Small intestine (tissue), 7 donors: ENCODE measurements at regions not wholly inside any gene's neighbourhood (a gene's known extent, or its start where the extent isn't known, plus 50 kb on each side); places are given as distances from the start of the nearest gene placed in this dataset.
A peak's percentile ranks its signal among the peaks of the same experiment; 100 is the strongest.

Experiments
- DNase-seq, 2 donors: peaks; one replicate each; pipeline versions ENCODE4 v3.0.0 to v3.0.0-alpha.2; 2013
- FAIRE-seq: peaks from 2 replicates; lab custom pipeline; 2012; peaks lifted over from hg19 to GRCh38; lab: Jason Lieb, UNC
- H3K27ac ChIP-seq, 3 donors: one replicate each; pipeline ENCODE4 v1.5.1; 2013; ENCODE audit warnings: low read length in 2 of 3, mild to moderate bottlenecking in 2 of 3, control low read depth in 1 of 3, inconsistent platforms in 1 of 3, low read depth in 1 of 3, moderate library complexity in 1 of 3
- H3K27me3 ChIP-seq, 3 donors: one replicate each; pipeline ENCODE4 v1.6.1; 2013; ENCODE audit warnings: low read length in 3 of 3, inconsistent platforms in 1 of 3; ENCODE audit not compliant: control insufficient read depth in 3 of 3, insufficient read depth in 3 of 3
- H3K36me3 ChIP-seq, 3 donors: one replicate each; pipeline ENCODE4 v1.6.1; 2013; ENCODE audit warnings: low read length in 3 of 3, inconsistent platforms in 1 of 3, low read depth in 1 of 3, mild to moderate bottlenecking in 1 of 3, moderate library complexity in 1 of 3; ENCODE audit not compliant: control insufficient read depth in 3 of 3, insufficient read depth in 2 of 3
- H3K4me1 ChIP-seq, 3 donors: one replicate each; pipeline ENCODE4 v1.6.1; 2013; ENCODE audit warnings: low read length in 2 of 3, inconsistent platforms in 1 of 3, low read depth in 1 of 3, mild to moderate bottlenecking in 1 of 3, moderate library complexity in 1 of 3; ENCODE audit not compliant: control insufficient read depth in 3 of 3, insufficient read depth in 2 of 3
- H3K4me3 ChIP-seq, 3 donors: one replicate each; pipeline ENCODE4 v1.5.1; 2013; ENCODE audit warnings: low read length in 3 of 3, control low read depth in 1 of 3, inconsistent platforms in 1 of 3, low read depth in 1 of 3, mild to moderate bottlenecking in 1 of 3, moderate library complexity in 1 of 3
- H3K9me3 ChIP-seq, 2 donors: one replicate each; pipeline ENCODE4 v1.6.1; 2013; ENCODE audit warnings: low read depth in 1 of 2, low read length in 1 of 2; ENCODE audit not compliant: control insufficient read depth in 2 of 2, insufficient read depth in 1 of 2
- WGBS, 3 donors: extraction: QIAGEN DNeasy Blood & Tissue Kit; methylation state at CpG; one replicate each; pipeline ENCODE4 v1.1.7; 2013; 5-methylcytosine and 5-hydroxymethylcytosine counted together
- donor health status: healthy with polysubstance abuse.
- donor health status: control.
- donor health status: control.
- donor health status: Bipolar disorder and iron deficiency.
- donor health status: healthy.

- Histone ChIP-seq H3K36me3 (no peaks in the 10 kb centered on the region), H3K4me1 (peaks cover 0 to 8% (median 0%) of the 10 kb centered on the region in 3 donors), H3K4me3 (no peak overlapping the region), H3K27me3 (no peaks in the 10 kb centered on the region), H3K27ac (no peak overlapping the region), H3K9me3 (no peaks in the 10 kb centered on the region)
- 89 to 95% (median 90%) methylated on average over 2 of the region's 2 CpGs for WGBS, 3 donors
- FAIRE-seq = no peak
- DNase-seq = no peak
Measured at GRCh38 chr12:67391656-67392055, 122.5 kb downstream of the CAND1 start.

DNA sequence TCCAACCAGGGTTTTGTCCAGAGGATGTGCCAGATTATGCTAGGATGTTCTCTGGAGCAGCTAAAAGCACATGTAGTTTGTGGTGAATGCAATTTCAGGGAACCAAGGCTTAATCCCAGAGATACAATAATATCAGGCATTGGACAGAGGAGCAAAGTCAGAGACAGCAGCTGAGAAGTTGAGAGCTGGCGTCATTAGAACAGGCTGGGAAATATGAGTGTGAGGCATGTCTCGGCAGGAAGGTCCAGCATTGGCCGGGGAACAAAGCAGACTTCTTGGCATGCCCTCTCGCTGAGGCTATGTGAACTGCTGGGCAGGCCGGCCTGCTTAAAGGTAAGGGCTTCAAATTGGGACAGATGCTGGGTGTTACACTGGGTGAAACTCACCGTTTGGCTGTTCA, 125.4 kb downstream of the CAND1 start:
- H3K27me3 ChIP-seq = no peaks in the 10 kb centered on the region
- no peaks in the 10 kb centered on the region for H3K4me1 ChIP-seq
- H3K4me3 ChIP-seq = no peak overlapping the region
- DNase-seq = no peak
- no peaks in the 10 kb centered on the region for H3K36me3 ChIP-seq
- 73 to 87% (median 73%) methylated on average over 6 of the region's 6 CpGs for WGBS, 3 donors
- H3K27ac ChIP-seq = no peak overlapping the region
- FAIRE-seq = no peak
- no peaks in the 10 kb centered on the region for H3K9me3 ChIP-seq

DNA sequence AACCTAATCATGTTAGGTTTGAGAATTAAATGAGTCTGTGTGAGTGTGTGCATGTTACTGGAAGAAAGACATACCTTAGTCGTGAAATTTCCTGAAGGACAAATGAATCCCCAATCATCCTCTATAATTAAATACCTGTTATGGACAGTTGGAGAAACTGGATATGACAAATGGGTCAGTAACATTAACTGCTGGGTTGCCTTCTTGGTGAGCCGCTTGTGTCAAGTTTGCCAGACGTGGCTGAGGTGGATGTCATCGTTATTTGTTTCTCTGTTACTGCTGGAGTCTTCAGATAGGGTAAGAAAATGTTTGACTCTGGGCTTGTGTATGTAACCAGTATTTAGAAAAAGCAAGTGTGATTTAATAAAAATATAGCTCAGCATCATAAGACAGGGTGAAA, 131.6 kb downstream of the CAND1 start:
- no peak overlapping the region for H3K4me3 ChIP-seq
- H3K36me3 ChIP-seq = no peaks in the 10 kb centered on the region
- no peaks in the 10 kb centered on the region for H3K4me1 ChIP-seq
- DNase-seq = no peak
- no peak overlapping the region for H3K27ac ChIP-seq
- peaks cover 0 to 8% of the 10 kb centered on the region in 2 donors for H3K9me3 ChIP-seq
- no peak for FAIRE-seq
- 90 to 92% (median 91%) methylated on average over 4 of the region's 4 CpGs for WGBS, 3 donors
- no peaks in the 10 kb centered on the region for H3K27me3 ChIP-seq

- peak overlapping the region in 1 of 3 donors; percentile 5 for H3K27ac ChIP-seq
- no peaks in the 10 kb centered on the region for H3K27me3 ChIP-seq
- no peak overlapping the region for H3K4me3 ChIP-seq
- H3K4me1 ChIP-seq = peaks cover 2 to 26% (median 2%) of the 10 kb centered on the region in 3 donors
- FAIRE-seq (no peak), DNase-seq (no peak)
- no peaks in the 10 kb centered on the region for H3K36me3 ChIP-seq
- 14 to 46% (median 31%) methylated on average over 2 of the region's 2 CpGs for WGBS, 3 donors
- H3K9me3 ChIP-seq = peaks cover 0 to 11% of the 10 kb centered on the region in 2 donors
Measured at GRCh38 chr12:67410246-67410645, 141.1 kb downstream of the CAND1 start.

DNA sequence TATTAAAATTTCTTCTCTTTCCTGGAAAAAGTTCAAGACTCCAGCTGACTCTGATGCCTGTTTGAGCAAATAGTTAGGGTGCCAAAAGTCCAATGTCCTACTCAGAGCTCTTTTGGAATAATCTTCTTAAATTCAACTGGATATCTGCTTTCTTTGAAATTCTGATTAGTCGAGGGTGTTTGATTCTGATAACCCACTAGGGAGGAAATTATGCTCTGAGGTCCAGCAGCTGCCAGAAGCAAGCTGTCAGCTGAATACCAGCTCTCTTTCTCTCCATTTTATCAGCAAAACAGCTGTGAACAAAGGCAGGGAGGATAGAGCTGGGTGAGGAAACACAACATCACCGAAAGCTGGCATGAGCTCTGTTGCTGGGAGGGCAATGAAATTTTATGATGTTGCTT, 141.5 kb downstream of the CAND1 start:
- Histone ChIP-seq H3K27me3 (no peaks in the 10 kb centered on the region), H3K4me1 (peaks cover 2 to 26% (median 3%) of the 10 kb centered on the region in 3 donors), H3K9me3 (peaks cover 0 to 9% of the 10 kb centered on the region in 2 donors), H3K27ac (peak overlapping the region in 1 of 3 donors; percentile 23), H3K36me3 (no peaks in the 10 kb centered on the region), H3K4me3 (no peak overlapping the region)
- FAIRE-seq = no peak
- WGBS, 3 donors = 5 to 18% (median 14%) methylated on average over 2 of the region's 2 CpGs
- DNase-seq = peak in 1 of 2 donors; percentile 61

DNA sequence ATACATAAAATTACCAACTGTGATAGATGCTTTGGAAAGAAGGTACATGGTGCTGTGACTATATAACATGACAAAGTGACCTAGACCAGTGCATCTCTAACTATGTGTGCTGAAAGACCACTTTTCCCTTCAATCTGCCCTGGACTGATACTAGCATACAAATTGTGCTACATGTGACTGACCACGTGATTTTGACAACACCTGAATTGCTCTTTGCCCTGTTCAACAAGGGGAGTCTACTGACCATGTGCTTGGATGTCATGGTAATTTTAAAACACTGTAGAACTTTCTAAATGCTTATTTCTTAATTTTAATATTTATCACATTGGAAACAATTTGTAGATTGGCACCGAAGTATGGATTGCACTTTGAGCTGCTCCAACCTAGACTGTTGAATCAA, 142.4 kb downstream of the CAND1 start:
- no peak for FAIRE-seq

DNA sequence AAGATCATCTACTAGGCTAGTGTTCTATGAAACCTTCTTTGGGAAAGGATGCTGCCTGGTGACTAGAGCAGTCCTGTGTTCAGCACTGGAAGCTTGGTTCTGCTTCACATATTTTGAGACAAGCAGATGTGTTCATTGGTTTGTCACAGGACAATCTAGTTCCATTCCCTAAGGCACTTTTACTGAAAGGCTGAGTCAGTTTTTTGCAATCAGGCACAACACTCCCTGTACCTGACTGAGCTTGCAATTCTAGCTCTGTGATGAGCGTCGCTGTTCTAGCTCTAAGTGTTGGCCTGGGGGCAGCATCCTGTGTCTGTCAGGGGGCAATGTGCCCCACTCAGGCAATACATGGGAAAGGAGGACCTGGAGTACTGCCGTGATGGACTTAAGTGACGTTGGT, 144.4 kb downstream of the CAND1 start:
- H3K27ac ChIP-seq = peak overlapping the region in 1 of 3 donors; percentile 43
- H3K4me1 ChIP-seq = peaks cover 2 to 26% (median 3%) of the 10 kb centered on the region in 3 donors
- H3K4me3 ChIP-seq = no peak overlapping the region
- 86 to 89% (median 88%) methylated on average over 4 of the region's 4 CpGs for WGBS, 3 donors
- H3K9me3 ChIP-seq = peaks cover 0 to 9% of the 10 kb centered on the region in 2 donors
- no peak for FAIRE-seq
- H3K27me3 ChIP-seq = no peaks in the 10 kb centered on the region
- DNase-seq = peak in 1 of 2 donors; percentile 55
- no peaks in the 10 kb centered on the region for H3K36me3 ChIP-seq

More for the DNA sequence above, 142.4 kb downstream of the CAND1 start:
- peak overlapping the region in 1 of 3 donors; percentile 35 for H3K27ac ChIP-seq
- 17 to 66% (median 38%) methylated on average over 2 of the region's 2 CpGs for WGBS, 3 donors
- H3K9me3 ChIP-seq = peaks cover 0 to 9% of the 10 kb centered on the region in 2 donors
- peak in 1 of 2 donors; percentile 72 for DNase-seq
- H3K27me3 ChIP-seq = no peaks in the 10 kb centered on the region
- no peaks in the 10 kb centered on the region for H3K36me3 ChIP-seq
- H3K4me3 ChIP-seq = no peak overlapping the region
- H3K4me1 ChIP-seq = peaks cover 2 to 26% (median 3%) of the 10 kb centered on the region in 3 donors

DNA sequence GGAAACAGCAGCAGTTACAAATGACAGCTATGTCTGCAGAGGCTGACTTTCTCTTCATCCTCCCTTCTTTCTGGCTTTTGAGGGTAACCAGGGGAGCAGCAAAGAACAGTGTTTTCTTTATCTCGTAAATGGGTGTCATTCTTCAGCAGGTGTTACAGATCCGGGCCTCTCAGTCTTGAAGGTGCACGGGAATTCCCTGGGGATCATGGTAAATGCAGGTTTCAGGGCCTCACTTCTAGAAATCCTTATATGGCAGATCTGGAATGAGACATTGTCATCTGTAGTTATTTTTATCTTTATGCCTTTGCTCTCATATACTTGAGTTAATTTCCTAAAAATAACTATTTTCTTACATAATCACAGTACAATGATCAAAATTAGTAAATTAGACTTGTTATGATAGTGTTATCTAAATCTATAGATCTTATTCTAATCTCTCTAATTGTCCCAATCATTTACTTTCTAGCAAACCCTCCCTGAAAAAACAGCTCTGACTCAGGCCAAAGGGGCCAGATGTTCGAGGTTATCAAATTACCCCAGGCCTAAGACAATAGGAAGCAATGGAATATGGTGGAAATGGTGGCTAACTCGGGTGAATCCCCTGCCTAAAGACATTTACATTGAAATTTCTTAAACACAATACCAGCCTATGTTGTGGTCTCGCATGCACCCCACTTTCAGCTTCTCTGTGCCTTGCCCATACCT, 145.0 kb downstream of the CAND1 start:
- Histone ChIP-seq H3K27ac (peak overlapping the region in 1 of 3 donors; percentile 43), H3K9me3 (peaks cover 0 to 9% of the 10 kb centered on the region in 2 donors), H3K36me3 (no peaks in the 10 kb centered on the region), H3K27me3 (no peaks in the 10 kb centered on the region), H3K4me1 (peaks cover 2 to 26% (median 3%) of the 10 kb centered on the region in 3 donors), H3K4me3 (no peak overlapping the region)
- FAIRE-seq = no peak
- no peak for DNase-seq
- WGBS, 3 donors = 33 to 66% (median 54%) methylated on average over 6 of the region's 6 CpGs
